ENCODE measurements at regions not wholly inside any gene's neighbourhood (a gene's known extent, or its start where the extent isn't known, plus 50 kb on each side); places are given as distances from the start of the nearest gene placed in this dataset.

- no peak overlapping the region for H3K4me3 ChIP-seq (ENCODE audit: low read depth in 1 of 2, low read length in 1 of 2)
- no peak overlapping the region for H3K27ac ChIP-seq
- no peaks in the 10 kb centered on the region for H3K4me1 ChIP-seq (ENCODE audit: control insufficient read depth in 1 of 2, insufficient read depth in 1 of 2, low read depth in 1 of 2, low read length in 1 of 2)
- TF ChIP-seq CTCF (IDR thresholded peaks at IDR 0.05), result no peak
- H3K27me3 ChIP-seq, result no peaks in the 10 kb centered on the region
- no peaks in the 10 kb centered on the region for H3K9me3 ChIP-seq
- no peaks in the 10 kb centered on the region for H3K36me3 ChIP-seq
These were observed 459.8 kb upstream of the SLC14A2 start for GRCh38 chr18:45155526-45155925.

- H3K4me3 ChIP-seq (ENCODE audit: low read depth in 1 of 2, low read length in 1 of 2), result no peak overlapping the region
- no peaks in the 10 kb centered on the region for H3K36me3 ChIP-seq
- no peaks in the 10 kb centered on the region for H3K9me3 ChIP-seq
- no peak overlapping the region for H3K27ac ChIP-seq
- H3K27me3 ChIP-seq, result no peaks in the 10 kb centered on the region
- no peak for TF ChIP-seq CTCF (IDR thresholded peaks at IDR 0.05)
- peaks cover 4 to 5% of the 10 kb centered on the region in 2 experiments for H3K4me1 ChIP-seq (ENCODE audit: control insufficient read depth in 1 of 2, insufficient read depth in 1 of 2, low read depth in 1 of 2, low read length in 1 of 2)
These were observed 458.3 kb upstream of the SLC14A2 start for GRCh38 chr18:45156946-45157345.

- Histone ChIP-seq H3K9me3 (no peaks in the 10 kb centered on the region), H3K4me3 (ENCODE audit: low read depth in 1 of 2, low read length in 1 of 2) (no peak overlapping the region), H3K4me1 (ENCODE audit: control insufficient read depth in 1 of 2, insufficient read depth in 1 of 2, low read depth in 1 of 2, low read length in 1 of 2) (peaks cover 6 to 7% of the 10 kb centered on the region in 2 experiments), H3K27me3 (no peaks in the 10 kb centered on the region), H3K36me3 (no peaks in the 10 kb centered on the region), H3K27ac (no peak overlapping the region)
- no peak for TF ChIP-seq CTCF (IDR thresholded peaks at IDR 0.05)
These were observed 457.7 kb upstream of the SLC14A2 start for GRCh38 chr18:45157576-45157975.

- Histone ChIP-seq H3K4me3 (ENCODE audit: low read depth in 1 of 2, low read length in 1 of 2) (no peak overlapping the region), H3K36me3 (no peaks in the 10 kb centered on the region), H3K9me3 (no peaks in the 10 kb centered on the region), H3K27me3 (no peaks in the 10 kb centered on the region), H3K27ac (no peak overlapping the region), H3K4me1 (ENCODE audit: control insufficient read depth in 1 of 2, insufficient read depth in 1 of 2, low read depth in 1 of 2, low read length in 1 of 2) (peaks cover 19 to 26% of the 10 kb centered on the region in 2 experiments)
- TF ChIP-seq CTCF (IDR thresholded peaks at IDR 0.05), result no peak
These were observed 453.4 kb upstream of the SLC14A2 start for GRCh38 chr18:45161850-45162249.

GRCh38 chr18:45163871-45164270, 451.4 kb upstream of the SLC14A2 start:
- Histone ChIP-seq H3K27me3 (no peaks in the 10 kb centered on the region), H3K9me3 (no peaks in the 10 kb centered on the region), H3K4me3 (ENCODE audit: low read depth in 1 of 2, low read length in 1 of 2) (no peak overlapping the region), H3K27ac (no peak overlapping the region), H3K36me3 (no peaks in the 10 kb centered on the region), H3K4me1 (ENCODE audit: control insufficient read depth in 1 of 2, insufficient read depth in 1 of 2, low read depth in 1 of 2, low read length in 1 of 2) (peaks cover 19 to 26% of the 10 kb centered on the region in 2 experiments)
- no peak for TF ChIP-seq CTCF (IDR thresholded peaks at IDR 0.05)

GRCh38 chr18:45164551-45164950, 450.7 kb upstream of the SLC14A2 start:
- Histone ChIP-seq H3K4me1 (ENCODE audit: control insufficient read depth in 1 of 2, insufficient read depth in 1 of 2, low read depth in 1 of 2, low read length in 1 of 2) (peaks cover 19 to 26% of the 10 kb centered on the region in 2 experiments), H3K27ac (no peak overlapping the region), H3K36me3 (no peaks in the 10 kb centered on the region), H3K27me3 (no peaks in the 10 kb centered on the region), H3K9me3 (no peaks in the 10 kb centered on the region), H3K4me3 (ENCODE audit: low read depth in 1 of 2, low read length in 1 of 2) (no peak overlapping the region)
- no peak for TF ChIP-seq CTCF (IDR thresholded peaks at IDR 0.05)

Measured in neutrophil (primary cell).